ENCODE measurements at regions not wholly inside any gene's neighbourhood (a gene's known extent, or its start where the extent isn't known, plus 50 kb on each side); places are given as distances from the start of the nearest gene placed in this dataset.
"Not testable (repeated sequence)": the region's sequence is repeated elsewhere in the genome, so short reads cannot be mapped to it uniquely, and the experiment has no call there.

- no peak for ATAC-seq
Measured at GRCh38 chr14:71610797-71611196, 321.4 kb upstream of the RGS6 start.

- ATAC-seq, result no peak
Measured at GRCh38 chr14:71613168-71613567, 319.1 kb upstream of the RGS6 start.

- no peak for ATAC-seq
Measured at GRCh38 chr14:71616013-71616412, 316.2 kb upstream of the RGS6 start.

- no peak for ATAC-seq
Measured at GRCh38 chr14:71618047-71618446, 314.2 kb upstream of the RGS6 start.

- no peak for ATAC-seq
Measured at GRCh38 chr14:71618716-71619115, 313.5 kb upstream of the RGS6 start.

- no peak for ATAC-seq
Measured at GRCh38 chr14:71619472-71619871, 312.8 kb upstream of the RGS6 start.

- no peak for ATAC-seq
Measured at GRCh38 chr14:71620401-71620800, 311.8 kb upstream of the RGS6 start.

- ATAC-seq, result no peak
Measured at GRCh38 chr14:71621276-71621675, 311.0 kb upstream of the RGS6 start.

- ATAC-seq, result no peak
Measured at GRCh38 chr14:71621980-71622605, 310.1 kb upstream of the RGS6 start.

GRCh38 chr14:71623939-71624338 is 308.3 kb upstream of the RGS6 start:
- no peak for ATAC-seq

- ATAC-seq, result no peak
Measured at GRCh38 chr14:71625175-71625574, 307.1 kb upstream of the RGS6 start.

GRCh38 chr14:71625891-71626701 is 306.1 kb upstream of the RGS6 start:
- ATAC-seq, result no peak

GRCh38 chr14:71628433-71628832 is 303.8 kb upstream of the RGS6 start:
- ATAC-seq, result no peak

GRCh38 chr14:71629250-71629649 is 303.0 kb upstream of the RGS6 start:
- no peak for ATAC-seq

GRCh38 chr14:71629765-71630492 is 302.3 kb upstream of the RGS6 start:
- ATAC-seq, result no peak

GRCh38 chr14:71631030-71631429 is 301.2 kb upstream of the RGS6 start:
- not testable (repeated sequence) for ATAC-seq

- ATAC-seq, result no peak
Measured at GRCh38 chr14:71632440-71632946, 299.7 kb upstream of the RGS6 start.

GRCh38 chr14:71636076-71636475 is 296.2 kb upstream of the RGS6 start:
- ATAC-seq, result no peak

GRCh38 chr14:71636820-71637471 is 295.3 kb upstream of the RGS6 start:
- ATAC-seq, result no peak

- no peak for ATAC-seq
Measured at GRCh38 chr14:71638523-71639196, 293.6 kb upstream of the RGS6 start.

GRCh38 chr14:71642715-71643114 is 289.5 kb upstream of the RGS6 start:
- ATAC-seq, result no peak

- ATAC-seq, result no peak
Measured at GRCh38 chr14:71645656-71646055, 286.6 kb upstream of the RGS6 start.
